ENCODE measurements at regions not wholly inside any gene's neighbourhood (a gene's known extent, or its start where the extent isn't known, plus 50 kb on each side); places are given as distances from the start of the nearest gene placed in this dataset.

DNA sequence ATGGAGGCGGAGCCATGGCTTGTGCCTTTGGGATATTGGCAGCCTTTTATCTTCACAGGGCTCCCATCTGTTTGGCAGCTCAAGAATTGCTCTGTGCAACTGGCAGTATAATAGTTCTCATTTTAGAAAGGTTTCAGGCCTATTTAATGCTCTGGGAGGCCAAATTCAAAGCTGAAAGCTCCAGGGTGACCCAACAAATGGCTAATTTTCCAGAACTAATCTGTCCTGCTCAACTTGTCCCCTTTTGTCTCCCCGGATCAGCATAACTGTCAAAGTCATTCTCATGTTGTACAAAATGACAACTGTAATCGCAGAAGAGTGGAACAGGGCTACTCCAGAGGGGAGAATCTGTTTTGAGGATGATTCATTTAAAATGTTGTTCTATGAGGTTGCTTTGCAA, 52.6 kb upstream of the CXCL14 start:
- no peaks in the 10 kb centered on the region for H3K9me3 ChIP-seq
- TF ChIP-seq CBX8 (IDR thresholded peaks at IDR 0.05) (no peak), NPAS2 (CRISPR knock-in tag; IDR thresholded peaks at IDR 0.05; ENCODE audit: borderline replicate concordance) (no peak), REST (IDR thresholded peaks at IDR 0.05) (no peak), HOXB13 (CRISPR knock-in tag; IDR thresholded peaks at IDR 0.05; ENCODE audit: low read depth) (no peak), SMC3 (IDR thresholded peaks at IDR 0.05) (no peak), HOXA7 (CRISPR knock-in tag; IDR thresholded peaks at IDR 0.05) (no peak), JUNB (IDR thresholded peaks at IDR 0.05) (no peak), RFX5 (IDR thresholded peaks at IDR 0.05) (no peak), RNF2 (IDR thresholded peaks at IDR 0.05; ENCODE audit: borderline replicate concordance, low read depth) (no peak), POLR2A (IDR thresholded peaks at IDR 0.05; ENCODE audit: low read length) (no peak), FOSL2 (IDR thresholded peaks at IDR 0.05) (no peak), FOSL2 (CRISPR knock-in tag; IDR thresholded peaks at IDR 0.05) (no peak), ZSCAN20 (CRISPR knock-in tag; IDR thresholded peaks at IDR 0.05) (no peak), E2F6 (IDR thresholded peaks at IDR 0.05; ENCODE audit: borderline replicate concordance, low read depth) (no peak), SREBF2 (IDR thresholded peaks at IDR 0.05) (no peak), EHF (CRISPR knock-in tag; IDR thresholded peaks at IDR 0.05) (no peak), FOXS1 (CRISPR knock-in tag; IDR thresholded peaks at IDR 0.05) (no peak), HOXB5 (CRISPR knock-in tag; IDR thresholded peaks at IDR 0.05) (no peak)
- TF ChIP-seq, protein P1, sequence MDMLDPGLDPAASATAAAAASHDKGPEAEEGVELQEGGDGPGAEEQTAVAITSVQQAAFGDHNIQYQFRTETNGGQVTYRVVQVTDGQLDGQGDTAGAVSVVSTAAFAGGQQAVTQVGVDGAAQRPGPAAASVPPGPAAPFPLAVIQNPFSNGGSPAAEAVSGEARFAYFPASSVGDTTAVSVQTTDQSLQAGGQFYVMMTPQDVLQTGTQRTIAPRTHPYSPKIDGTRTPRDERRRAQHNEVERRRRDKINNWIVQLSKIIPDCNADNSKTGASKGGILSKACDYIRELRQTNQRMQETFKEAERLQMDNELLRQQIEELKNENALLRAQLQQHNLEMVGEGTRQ (IDR thresholded peaks at IDR 0.05), result no peak
- ATAC-seq, result no peak
- DNase-seq (ENCODE audit: low read depth in 1 of 2, low spot score in 1 of 2), result no peak
- CTCF ChIA-PET, result no interaction called here
- WGBS (ENCODE audit: missing lambda C conversion rate), result 11% methylated on average over 3 of the region's 3 CpGs
- POLR2A ChIA-PET, result no interaction called here
- H3K4me1 ChIP-seq, result no peaks in the 10 kb centered on the region
- H3K4me3 ChIP-seq, result no peak overlapping the region
- FAIRE-seq, result no peak
- H3K27ac ChIP-seq, result no peak overlapping the region
- H3K4me2 ChIP-seq, result no peak overlapping the region

DNA sequence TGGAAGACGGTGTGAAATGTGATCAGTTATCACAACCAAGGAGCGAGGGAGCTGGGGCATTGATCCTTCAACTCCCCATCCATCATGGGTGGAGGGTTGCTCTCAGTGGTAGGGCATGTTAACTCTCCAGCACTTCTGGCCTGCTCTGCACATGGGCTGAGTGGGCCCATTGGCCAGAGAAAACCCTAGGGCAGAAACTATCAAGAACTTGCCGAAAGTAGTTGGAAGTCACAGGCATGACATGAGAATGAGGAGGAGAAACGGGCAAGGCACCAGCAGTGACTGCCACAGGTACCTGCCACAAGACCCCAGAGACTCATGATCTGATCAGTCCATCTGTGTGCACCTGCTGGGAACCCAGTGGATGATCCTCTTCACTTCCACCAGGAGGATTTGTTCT, 50.9 kb upstream of the CXCL14 start:
- 28% methylated on average over 4 of the region's 4 CpGs for WGBS (ENCODE audit: missing lambda C conversion rate)
- Histone ChIP-seq H3K27ac (no peak overlapping the region), H3K9me3 (no peaks in the 10 kb centered on the region), H3K4me2 (no peak overlapping the region), H3K4me1 (no peaks in the 10 kb centered on the region), H3K4me3 (no peak overlapping the region)
- no peak for ATAC-seq
- no peak for FAIRE-seq
- POLR2A ChIA-PET, result no interaction called here
- no peak for DNase-seq (ENCODE audit: low read depth in 1 of 2, low spot score in 1 of 2)
- CTCF ChIA-PET, result no interaction called here
- TF ChIP-seq RCOR1 (IDR thresholded peaks at IDR 0.05; ENCODE audit: low read depth, low read length), result no peak
- TF ChIP-seq ZC3H11A (IDR thresholded peaks at IDR 0.05), result no peak
- TF ChIP-seq, protein P2, sequence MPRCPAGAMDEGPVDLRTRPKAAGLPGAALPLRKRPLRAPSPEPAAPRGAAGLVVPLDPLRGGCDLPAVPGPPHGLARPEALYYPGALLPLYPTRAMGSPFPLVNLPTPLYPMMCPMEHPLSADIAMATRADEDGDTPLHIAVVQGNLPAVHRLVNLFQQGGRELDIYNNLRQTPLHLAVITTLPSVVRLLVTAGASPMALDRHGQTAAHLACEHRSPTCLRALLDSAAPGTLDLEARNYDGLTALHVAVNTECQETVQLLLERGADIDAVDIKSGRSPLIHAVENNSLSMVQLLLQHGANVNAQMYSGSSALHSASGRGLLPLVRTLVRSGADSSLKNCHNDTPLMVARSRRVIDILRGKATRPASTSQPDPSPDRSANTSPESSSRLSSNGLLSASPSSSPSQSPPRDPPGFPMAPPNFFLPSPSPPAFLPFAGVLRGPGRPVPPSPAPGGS (IDR thresholded peaks at IDR 0.05), result no peak
- no peak for TF ChIP-seq FOXS1 (CRISPR knock-in tag; IDR thresholded peaks at IDR 0.05)
- TF ChIP-seq KDM5A (IDR thresholded peaks at IDR 0.05), result no peak
- TF ChIP-seq, protein P3, sequence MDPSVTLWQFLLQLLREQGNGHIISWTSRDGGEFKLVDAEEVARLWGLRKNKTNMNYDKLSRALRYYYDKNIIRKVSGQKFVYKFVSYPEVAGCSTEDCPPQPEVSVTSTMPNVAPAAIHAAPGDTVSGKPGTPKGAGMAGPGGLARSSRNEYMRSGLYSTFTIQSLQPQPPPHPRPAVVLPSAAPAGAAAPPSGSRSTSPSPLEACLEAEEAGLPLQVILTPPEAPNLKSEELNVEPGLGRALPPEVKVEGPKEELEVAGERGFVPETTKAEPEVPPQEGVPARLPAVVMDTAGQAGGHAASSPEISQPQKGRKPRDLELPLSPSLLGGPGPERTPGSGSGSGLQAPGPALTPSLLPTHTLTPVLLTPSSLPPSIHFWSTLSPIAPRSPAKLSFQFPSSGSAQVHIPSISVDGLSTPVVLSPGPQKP (IDR thresholded peaks at IDR 0.05; ENCODE audit: low read depth, low read length), result no peak
- TF ChIP-seq NPAS2 (CRISPR knock-in tag; IDR thresholded peaks at IDR 0.05; ENCODE audit: borderline replicate concordance), result no peak
- no peak for TF ChIP-seq RARB (CRISPR knock-in tag; IDR thresholded peaks at IDR 0.05)
- no peak for TF ChIP-seq CHD4 (IDR thresholded peaks at IDR 0.05; ENCODE audit: borderline replicate concordance)
- TF ChIP-seq NFE2L2 (conservative IDR thresholded peaks at IDR 0.05; ENCODE audit: low read length), result no peak
- TF ChIP-seq RFX5 (IDR thresholded peaks at IDR 0.05), result no peak
- TF ChIP-seq, protein P4, sequence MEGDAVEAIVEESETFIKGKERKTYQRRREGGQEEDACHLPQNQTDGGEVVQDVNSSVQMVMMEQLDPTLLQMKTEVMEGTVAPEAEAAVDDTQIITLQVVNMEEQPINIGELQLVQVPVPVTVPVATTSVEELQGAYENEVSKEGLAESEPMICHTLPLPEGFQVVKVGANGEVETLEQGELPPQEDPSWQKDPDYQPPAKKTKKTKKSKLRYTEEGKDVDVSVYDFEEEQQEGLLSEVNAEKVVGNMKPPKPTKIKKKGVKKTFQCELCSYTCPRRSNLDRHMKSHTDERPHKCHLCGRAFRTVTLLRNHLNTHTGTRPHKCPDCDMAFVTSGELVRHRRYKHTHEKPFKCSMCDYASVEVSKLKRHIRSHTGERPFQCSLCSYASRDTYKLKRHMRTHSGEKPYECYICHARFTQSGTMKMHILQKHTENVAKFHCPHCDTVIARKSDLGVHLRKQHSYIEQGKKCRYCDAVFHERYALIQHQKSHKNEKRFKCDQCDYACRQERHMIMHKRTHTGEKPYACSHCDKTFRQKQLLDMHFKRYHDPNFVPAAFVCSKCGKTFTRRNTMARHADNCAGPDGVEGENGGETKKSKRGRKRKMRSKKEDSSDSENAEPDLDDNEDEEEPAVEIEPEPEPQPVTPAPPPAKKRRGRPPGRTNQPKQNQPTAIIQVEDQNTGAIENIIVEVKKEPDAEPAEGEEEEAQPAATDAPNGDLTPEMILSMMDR (IDR thresholded peaks at IDR 0.05), result no peak
- no peak for TF ChIP-seq GATA3 (IDR thresholded peaks at IDR 0.05; ENCODE audit: borderline replicate concordance)
- no peak for TF ChIP-seq CEBPB (IDR thresholded peaks at IDR 0.05)

Data from A549 (cell line).